Uterus (tissue), 3 donors: ENCODE measurements at regions not wholly inside any gene's neighbourhood (a gene's known extent, or its start where the extent isn't known, plus 50 kb on each side); places are given as distances from the start of the nearest gene placed in this dataset.
"Not testable (repeated sequence)": the region's sequence is repeated elsewhere in the genome, so short reads cannot be mapped to it uniquely, and the experiment has no call there.

ENCODE experiments used
- DNase-seq, 2 donors: peaks; one replicate each; pipeline ENCODE4 v3.0.0-alpha.2; 2019 to 2020
- H3K27ac ChIP-seq, 2 donors: fragments of 200-600 bp; sonication (generic); 1 replicate in 1 of 2; 2 replicates in 1 of 2; pipeline ENCODE4 v1.5.1; 2016 to 2018
- H3K27me3 ChIP-seq, 2 donors: fragments of 200-600 bp; sonication (generic); one replicate each; pipeline ENCODE4 v1.5.1; 2018 to 2019; ENCODE audit warnings: control low read depth in 1 of 2
- H3K36me3 ChIP-seq, 2 donors: fragments of 200-600 bp; sonication (generic); one replicate each; pipeline ENCODE4 v1.5.1; 2019; ENCODE audit warnings: control low read depth in 1 of 2
- H3K4me1 ChIP-seq, 2 donors: fragments of 200-600 bp; sonication (generic); one replicate each; pipeline ENCODE4 v1.5.1; 2018 to 2019; ENCODE audit warnings: control low read depth in 1 of 2
- H3K4me3 ChIP-seq, 2 donors: fragments of 200-600 bp; sonication (generic); 1 replicate in 1 of 2; 2 replicates in 1 of 2; pipeline ENCODE4 v1.5.1; 2018 to 2019; ENCODE audit warnings: mild to moderate bottlenecking in 1 of 2
- H3K9me3 ChIP-seq, 2 donors: fragments of 200-600 bp; sonication (generic); one replicate each; pipeline ENCODE4 v1.5.1; 2019; ENCODE audit warnings: control low read depth in 1 of 2
- POLR2A ChIP-seq, 2 donors: fragments of 450-650 bp; IDR thresholded peaks; one replicate each; pipeline ENCODE4 v1.6.1; 2016; ENCODE audit warnings: antibody characterized with exemption in 2 of 2, mild to moderate bottlenecking in 1 of 2, moderate library complexity in 1 of 2
- intact Hi-C: fragments of 100-400 bp; cut with DNase I; formaldehyde crosslinking; loops from one replicate; pipeline ENCODE4 v1.15.1; 2023; ENCODE audit warnings: low total_unique reads
- TF ChIP-seq, protein P1 (sequence below), 4 experiments: fragments of 200-600 bp in 2 of 4; fragments of 450-650 bp in 2 of 4; sonication (generic) in 2 of 4; IDR thresholded peaks; one replicate each; pipeline ENCODE4 v1.5.1; 2016 to 2019; ENCODE audit warnings: antibody characterized with exemption in 4 of 4, mild to moderate bottlenecking in 2 of 4, moderate library complexity in 1 of 4
- donor health status: DM: yes; HTN: yes; CAD: no.

DNA sequence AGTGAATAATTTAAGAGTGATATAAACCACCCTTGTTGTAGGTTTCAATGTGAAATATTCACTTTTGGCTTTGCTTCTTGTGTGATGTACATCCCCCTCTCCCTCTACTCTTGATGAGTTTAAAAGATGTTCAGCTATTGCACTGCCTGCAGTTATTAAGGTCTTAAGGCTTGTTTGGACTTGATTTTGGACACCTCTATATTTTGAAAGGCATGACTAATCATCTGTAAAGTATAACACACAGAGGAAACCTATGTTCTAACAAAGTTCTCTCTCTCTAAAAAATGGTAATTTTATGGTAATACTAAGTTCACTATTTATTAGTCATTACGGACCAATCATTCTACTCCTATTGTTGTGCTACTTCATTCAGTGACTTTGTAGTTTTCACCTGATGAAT is 1719.9 kb downstream of the GRIK2 start:
- no peaks in the 10 kb centered on the region for H3K9me3 ChIP-seq
- intact Hi-C loops: no loop called here
- H3K4me3 ChIP-seq: no peak overlapping the region
- H3K4me1 ChIP-seq: no peaks in the 10 kb centered on the region
- TF ChIP-seq, protein P1, sequence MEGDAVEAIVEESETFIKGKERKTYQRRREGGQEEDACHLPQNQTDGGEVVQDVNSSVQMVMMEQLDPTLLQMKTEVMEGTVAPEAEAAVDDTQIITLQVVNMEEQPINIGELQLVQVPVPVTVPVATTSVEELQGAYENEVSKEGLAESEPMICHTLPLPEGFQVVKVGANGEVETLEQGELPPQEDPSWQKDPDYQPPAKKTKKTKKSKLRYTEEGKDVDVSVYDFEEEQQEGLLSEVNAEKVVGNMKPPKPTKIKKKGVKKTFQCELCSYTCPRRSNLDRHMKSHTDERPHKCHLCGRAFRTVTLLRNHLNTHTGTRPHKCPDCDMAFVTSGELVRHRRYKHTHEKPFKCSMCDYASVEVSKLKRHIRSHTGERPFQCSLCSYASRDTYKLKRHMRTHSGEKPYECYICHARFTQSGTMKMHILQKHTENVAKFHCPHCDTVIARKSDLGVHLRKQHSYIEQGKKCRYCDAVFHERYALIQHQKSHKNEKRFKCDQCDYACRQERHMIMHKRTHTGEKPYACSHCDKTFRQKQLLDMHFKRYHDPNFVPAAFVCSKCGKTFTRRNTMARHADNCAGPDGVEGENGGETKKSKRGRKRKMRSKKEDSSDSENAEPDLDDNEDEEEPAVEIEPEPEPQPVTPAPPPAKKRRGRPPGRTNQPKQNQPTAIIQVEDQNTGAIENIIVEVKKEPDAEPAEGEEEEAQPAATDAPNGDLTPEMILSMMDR (IDR thresholded peaks at IDR 0.05): no peak
- no peak for TF ChIP-seq POLR2A (IDR thresholded peaks at IDR 0.05)
- H3K27ac ChIP-seq: no peak overlapping the region
- H3K27me3 ChIP-seq: no peaks in the 10 kb centered on the region
- H3K36me3 ChIP-seq: no peaks in the 10 kb centered on the region
- DNase-seq: no peak

DNA sequence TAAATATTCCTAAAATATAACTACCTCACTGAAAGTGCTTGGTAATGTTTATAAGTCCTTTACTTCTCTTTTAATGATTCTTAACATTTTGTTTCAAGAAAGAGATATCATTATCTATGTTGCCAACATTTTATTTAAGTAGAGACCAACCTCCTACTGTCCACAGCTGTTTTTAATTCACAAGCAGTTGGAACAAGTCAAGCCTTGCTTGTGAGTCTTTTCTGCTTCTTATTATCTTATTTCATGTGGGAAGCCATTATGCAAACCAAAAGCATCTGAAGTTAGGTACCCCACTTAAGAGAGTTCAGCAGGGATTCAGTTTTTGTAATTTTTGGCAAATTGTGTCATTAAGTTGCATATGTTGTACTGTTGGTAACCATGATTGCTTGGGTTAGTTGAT is 1714.5 kb downstream of the GRIK2 start:
- Histone ChIP-seq H3K36me3 (no peaks in the 10 kb centered on the region), H3K27ac (no peak overlapping the region), H3K27me3 (no peaks in the 10 kb centered on the region), H3K4me1 (no peaks in the 10 kb centered on the region), H3K4me3 (no peak overlapping the region), H3K9me3 (no peaks in the 10 kb centered on the region)
- intact Hi-C loops: no loop called here
- DNase-seq: no peak
- no peak for TF ChIP-seq POLR2A (IDR thresholded peaks at IDR 0.05)
- TF ChIP-seq, protein P1 (IDR thresholded peaks at IDR 0.05): no peak

DNA sequence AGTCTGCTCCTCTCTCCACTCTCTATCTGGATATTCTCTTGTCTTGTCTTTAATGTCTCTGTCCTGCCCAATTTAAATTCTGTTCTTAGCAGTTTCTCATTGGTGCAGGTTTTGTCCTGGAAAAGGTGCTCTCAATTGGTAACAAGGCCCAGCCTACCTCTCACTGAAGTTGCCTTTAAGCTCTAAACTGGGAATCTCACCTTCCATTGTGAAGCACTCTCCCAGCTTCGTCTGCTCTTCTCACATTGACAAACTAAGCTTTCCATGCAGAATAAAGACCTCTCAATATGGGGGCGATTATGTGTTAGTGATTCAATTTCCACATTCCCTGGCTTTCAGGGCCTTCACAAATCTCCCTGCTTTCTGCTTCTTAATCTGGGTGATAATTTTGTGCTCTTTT is 1712.2 kb downstream of the GRIK2 start:
- Histone ChIP-seq H3K4me3 (no peak overlapping the region), H3K9me3 (no peaks in the 10 kb centered on the region)
- TF ChIP-seq POLR2A (IDR thresholded peaks at IDR 0.05): no peak
- TF ChIP-seq, protein P1 (IDR thresholded peaks at IDR 0.05): no peak

DNA sequence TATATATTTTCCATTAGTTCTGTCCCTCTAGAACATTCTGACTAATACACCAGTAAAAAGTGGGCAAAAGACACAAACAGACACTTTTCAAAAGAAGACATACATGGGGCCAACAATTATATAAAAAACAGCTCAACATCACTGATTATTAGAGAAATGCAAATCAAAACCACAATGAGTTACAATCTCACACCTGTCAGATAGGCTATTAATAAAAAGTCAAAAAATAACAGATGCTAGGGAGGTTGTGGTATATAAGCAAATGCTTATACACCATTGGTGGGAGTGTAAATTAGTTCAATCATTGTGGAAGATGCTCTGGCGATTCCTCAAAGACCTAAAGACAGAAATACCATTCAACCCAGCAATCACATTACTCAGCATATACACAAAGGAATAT is 1707.8 kb downstream of the GRIK2 start:
- intact Hi-C loops: no loop called here
- no peaks in the 10 kb centered on the region for H3K9me3 ChIP-seq
- H3K4me1 ChIP-seq: no peaks in the 10 kb centered on the region
- DNase-seq: no peak
- TF ChIP-seq POLR2A (IDR thresholded peaks at IDR 0.05): no peak
- TF ChIP-seq, protein P1 (IDR thresholded peaks at IDR 0.05): no peak
- no peak overlapping the region for H3K4me3 ChIP-seq
- H3K36me3 ChIP-seq: peaks cover 0 to 3% of the 10 kb centered on the region in 2 donors
- H3K27me3 ChIP-seq: no peaks in the 10 kb centered on the region
- H3K27ac ChIP-seq: no peak overlapping the region

More for the DNA sequence above, 1712.2 kb downstream of the GRIK2 start:
- intact Hi-C loops: no loop called here
- H3K36me3 ChIP-seq: no peaks in the 10 kb centered on the region
- no peaks in the 10 kb centered on the region for H3K27me3 ChIP-seq
- no peak overlapping the region for H3K27ac ChIP-seq
- DNase-seq: no peak
- no peaks in the 10 kb centered on the region for H3K4me1 ChIP-seq

DNA sequence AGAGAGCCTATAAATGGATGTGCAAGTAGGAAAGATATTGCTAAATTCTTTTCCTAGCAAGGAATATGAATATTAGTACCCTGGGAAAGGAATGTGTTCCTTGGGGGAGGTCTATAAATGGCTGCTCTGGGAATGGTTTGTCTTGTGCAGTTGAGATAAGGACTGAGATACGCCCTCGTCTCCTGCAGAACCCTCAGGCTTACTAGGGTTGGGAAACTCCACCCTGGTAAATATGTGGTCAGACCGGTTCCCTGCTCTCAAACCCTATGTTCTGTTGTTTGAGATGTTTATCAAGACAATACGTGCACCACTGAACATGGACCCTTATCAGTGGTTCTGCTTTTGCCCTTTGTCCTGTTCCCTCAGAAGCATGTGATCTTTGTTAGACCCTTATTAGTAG is 1698.9 kb downstream of the GRIK2 start:
- H3K9me3 ChIP-seq, H3K4me1 ChIP-seq, H3K36me3 ChIP-seq, H3K27ac ChIP-seq, H3K4me3 ChIP-seq, H3K27me3 ChIP-seq, intact Hi-C loops, DNase-seq: not testable (repeated sequence)

DNA sequence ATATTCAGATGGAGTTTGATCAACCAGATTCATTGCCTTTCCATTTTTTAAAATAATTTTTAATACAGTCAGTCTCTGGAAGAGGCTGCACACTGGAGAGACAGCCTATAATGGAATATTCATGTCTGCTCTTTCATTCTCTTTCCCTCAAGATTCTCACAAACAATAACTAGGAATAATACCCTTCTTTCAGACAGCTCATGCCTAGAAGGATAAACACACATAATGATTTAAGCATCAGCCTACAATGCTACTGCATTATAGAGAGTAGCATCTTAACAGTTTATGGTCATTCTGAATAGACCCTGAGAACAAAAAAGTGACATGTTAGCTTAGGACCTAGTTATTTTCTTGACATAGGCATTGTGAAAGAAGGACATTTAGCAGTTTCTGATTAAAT is 1692.3 kb downstream of the GRIK2 start:
- Histone ChIP-seq H3K4me1 (no peaks in the 10 kb centered on the region), H3K9me3 (no peaks in the 10 kb centered on the region), H3K4me3 (no peak overlapping the region), H3K27ac (no peak overlapping the region), H3K36me3 (no peaks in the 10 kb centered on the region), H3K27me3 (no peaks in the 10 kb centered on the region)
- no peak for DNase-seq
- intact Hi-C loops: no loop called here
- no peak for TF ChIP-seq POLR2A (IDR thresholded peaks at IDR 0.05)
- TF ChIP-seq, protein P1 (IDR thresholded peaks at IDR 0.05): no peak
